ENCODE measurements at regions not wholly inside any gene's neighbourhood (a gene's known extent, or its start where the extent isn't known, plus 50 kb on each side); places are given as distances from the start of the nearest gene placed in this dataset.

- no peak for TF ChIP-seq CTCF (optimal IDR thresholded peaks at IDR 0.05 in 1 of 3, IDR thresholded peaks at IDR 0.05 in 1 of 3, conservative IDR thresholded peaks at IDR 0.05 in 1 of 3; ENCODE audit: extremely low read depth in 1 of 3, insufficient read depth in 2 of 3, low read length in 3 of 3)
- TF ChIP-seq EZH2 (IDR thresholded peaks at IDR 0.05; ENCODE audit: low read length) = no peak
Observed at GRCh38 chr5:123717139-123717538, 205.2 kb downstream of the CSNK1G3 start.

Measured in keratinocyte (primary cell).